ENCODE measurements at regions not wholly inside any gene's neighbourhood (a gene's known extent, or its start where the extent isn't known, plus 50 kb on each side); places are given as distances from the start of the nearest gene placed in this dataset.

GRCh38 chr2:225938991-225939390, 539.5 kb downstream of the NYAP2 start:
- TF ChIP-seq, protein P1, sequence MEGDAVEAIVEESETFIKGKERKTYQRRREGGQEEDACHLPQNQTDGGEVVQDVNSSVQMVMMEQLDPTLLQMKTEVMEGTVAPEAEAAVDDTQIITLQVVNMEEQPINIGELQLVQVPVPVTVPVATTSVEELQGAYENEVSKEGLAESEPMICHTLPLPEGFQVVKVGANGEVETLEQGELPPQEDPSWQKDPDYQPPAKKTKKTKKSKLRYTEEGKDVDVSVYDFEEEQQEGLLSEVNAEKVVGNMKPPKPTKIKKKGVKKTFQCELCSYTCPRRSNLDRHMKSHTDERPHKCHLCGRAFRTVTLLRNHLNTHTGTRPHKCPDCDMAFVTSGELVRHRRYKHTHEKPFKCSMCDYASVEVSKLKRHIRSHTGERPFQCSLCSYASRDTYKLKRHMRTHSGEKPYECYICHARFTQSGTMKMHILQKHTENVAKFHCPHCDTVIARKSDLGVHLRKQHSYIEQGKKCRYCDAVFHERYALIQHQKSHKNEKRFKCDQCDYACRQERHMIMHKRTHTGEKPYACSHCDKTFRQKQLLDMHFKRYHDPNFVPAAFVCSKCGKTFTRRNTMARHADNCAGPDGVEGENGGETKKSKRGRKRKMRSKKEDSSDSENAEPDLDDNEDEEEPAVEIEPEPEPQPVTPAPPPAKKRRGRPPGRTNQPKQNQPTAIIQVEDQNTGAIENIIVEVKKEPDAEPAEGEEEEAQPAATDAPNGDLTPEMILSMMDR (IDR thresholded peaks at IDR 0.05): no peak
- TF ChIP-seq POLR2A (IDR thresholded peaks at IDR 0.05): no peak
